HG02884 (cell line): ENCODE measurements at regions not wholly inside any gene's neighbourhood (a gene's known extent, or its start where the extent isn't known, plus 50 kb on each side); places are given as distances from the start of the nearest gene placed in this dataset.

ENCODE experiments used
- ATAC-seq: cut with Tn5 transposase; IDR thresholded peaks from one replicate; pipeline ENCODE4 v1.9.1; 2021; ENCODE audit warnings: mild to moderate bottlenecking, moderate library complexity; ENCODE audit not compliant: unreplicated experiment

- ATAC-seq, result no peak
These were observed 59.5 kb upstream of the IGF1 start for GRCh38 chr12:102539651-102540553.

GRCh38 chr12:102535306-102535705, 54.9 kb upstream of the IGF1 start:
- no peak for ATAC-seq

- ATAC-seq, result no peak
These were observed 54.5 kb upstream of the IGF1 start for GRCh38 chr12:102534899-102535298.

- no peak for ATAC-seq
These were observed 53.3 kb upstream of the IGF1 start for GRCh38 chr12:102533483-102534215.
